ENCODE measurements at regions not wholly inside any gene's neighbourhood (a gene's known extent, or its start where the extent isn't known, plus 50 kb on each side); places are given as distances from the start of the nearest gene placed in this dataset.

- no peak for TF ChIP-seq ZNF558 (tag by site-specific recombination; IDR thresholded peaks at IDR 0.05)
- TF ChIP-seq INSM2 (tag by site-specific recombination; IDR thresholded peaks at IDR 0.05) = no peak
- no peak for TF ChIP-seq ZBTB6 (tag by site-specific recombination; IDR thresholded peaks at IDR 0.05)
- no peak for TF ChIP-seq ATF2 (tag by site-specific recombination; IDR thresholded peaks at IDR 0.05; ENCODE audit: low read depth)
Observed at GRCh38 chr4:29867412-29867811, 852.8 kb upstream of the PCDH7 start (continued).

DNA sequence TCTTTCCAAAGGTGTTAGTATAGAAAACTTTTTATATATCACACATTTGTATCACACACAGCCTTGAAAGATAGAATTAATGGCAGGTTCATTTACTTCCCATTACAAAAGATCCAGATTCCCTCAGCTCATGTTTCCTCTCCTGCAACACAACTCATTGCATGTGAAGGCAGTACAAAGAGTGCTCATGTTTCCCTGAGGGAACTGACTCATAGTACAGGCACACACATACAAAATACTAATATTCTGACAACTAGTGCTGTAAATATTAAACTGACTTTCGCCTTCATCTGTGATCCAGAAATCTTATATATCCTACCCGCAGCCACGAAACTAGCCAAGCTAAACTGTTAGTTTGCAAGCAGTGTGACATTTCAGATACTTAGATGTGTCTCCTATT lies 819.8 kb upstream of the PCDH7 start:
- Histone ChIP-seq H3K27ac (ENCODE audit: extremely low read depth, low read depth, low read length) (no peak overlapping the region), H3K4me3 (ENCODE audit: low read depth, low read length) (no peak overlapping the region)
- POLR2A ChIA-PET = no interaction called here

GRCh38 chr4:29908276-29908675 lies 811.9 kb upstream of the PCDH7 start:
- CTCF ChIA-PET = no interaction called here
- no peaks in the 10 kb centered on the region for H3K9me3 ChIP-seq (ENCODE audit: control insufficient read depth, insufficient read depth, low read depth, low read length)

More for the DNA sequence above, 819.8 kb upstream of the PCDH7 start:
- H3K9me3 ChIP-seq (ENCODE audit: control insufficient read depth, insufficient read depth, low read depth, low read length) = no peaks in the 10 kb centered on the region
- CTCF ChIA-PET = no interaction called here
- H3K36me3 ChIP-seq (ENCODE audit: control insufficient read depth in 2 of 2, insufficient read depth in 1 of 2, low read length in 2 of 2) = no peaks in the 10 kb centered on the region
- TF ChIP-seq ZNF223 (tag by site-specific recombination; IDR thresholded peaks at IDR 0.05) (no peak), ZNF791 (tag by site-specific recombination; IDR thresholded peaks at IDR 0.05) (no peak), YY1 (tag by site-specific recombination; IDR thresholded peaks at IDR 0.05) (no peak), ZNF664 (tag by site-specific recombination; IDR thresholded peaks at IDR 0.05) (no peak), ZBTB17 (tag by site-specific recombination; IDR thresholded peaks at IDR 0.05) (no peak), YY2 (tag by site-specific recombination; IDR thresholded peaks at IDR 0.05) (no peak), TCF7L2 (IDR thresholded peaks at IDR 0.05; ENCODE audit: borderline replicate concordance, low read depth, low read length) (no peak), ZNF621 (tag by site-specific recombination; IDR thresholded peaks at IDR 0.05) (no peak), ZNF549 (tag by site-specific recombination; IDR thresholded peaks at IDR 0.05) (no peak), ZNF704 (tag by site-specific recombination; IDR thresholded peaks at IDR 0.05) (no peak), ZNF626 (tag by site-specific recombination; IDR thresholded peaks at IDR 0.05) (no peak), REPIN1 (tag by site-specific recombination; IDR thresholded peaks at IDR 0.05; ENCODE audit: low read depth) (no peak), ZXDB (tag by site-specific recombination; IDR thresholded peaks at IDR 0.05) (no peak), RBAK (tag by site-specific recombination; IDR thresholded peaks at IDR 0.05) (no peak)
- no peaks in the 10 kb centered on the region for H3K4me1 ChIP-seq (ENCODE audit: control insufficient read depth, insufficient read depth, low read length)

More at GRCh38 chr4:29908276-29908675, 811.9 kb upstream of the PCDH7 start:
- Histone ChIP-seq H3K4me3 (ENCODE audit: low read depth, low read length) (no peak overlapping the region), H3K4me1 (ENCODE audit: control insufficient read depth, insufficient read depth, low read length) (no peaks in the 10 kb centered on the region), H3K27ac (ENCODE audit: extremely low read depth, low read depth, low read length) (no peak overlapping the region), H3K36me3 (ENCODE audit: control insufficient read depth in 2 of 2, insufficient read depth in 1 of 2, low read length in 2 of 2) (no peaks in the 10 kb centered on the region)
- POLR2A ChIA-PET = no interaction called here
- TF ChIP-seq ZSCAN23 (tag by site-specific recombination; IDR thresholded peaks at IDR 0.05) = no peak
- no peak for TF ChIP-seq ZNF518A (tag by site-specific recombination; conservative IDR thresholded peaks at IDR 0.05; ENCODE audit: low read depth)
- no peak for TF ChIP-seq RBAK (tag by site-specific recombination; IDR thresholded peaks at IDR 0.05)
- no peak for TF ChIP-seq ZNF768 (tag by site-specific recombination; IDR thresholded peaks at IDR 0.05)
